ENCODE measurements at regions not wholly inside any gene's neighbourhood (a gene's known extent, or its start where the extent isn't known, plus 50 kb on each side); places are given as distances from the start of the nearest gene placed in this dataset.

DNA sequence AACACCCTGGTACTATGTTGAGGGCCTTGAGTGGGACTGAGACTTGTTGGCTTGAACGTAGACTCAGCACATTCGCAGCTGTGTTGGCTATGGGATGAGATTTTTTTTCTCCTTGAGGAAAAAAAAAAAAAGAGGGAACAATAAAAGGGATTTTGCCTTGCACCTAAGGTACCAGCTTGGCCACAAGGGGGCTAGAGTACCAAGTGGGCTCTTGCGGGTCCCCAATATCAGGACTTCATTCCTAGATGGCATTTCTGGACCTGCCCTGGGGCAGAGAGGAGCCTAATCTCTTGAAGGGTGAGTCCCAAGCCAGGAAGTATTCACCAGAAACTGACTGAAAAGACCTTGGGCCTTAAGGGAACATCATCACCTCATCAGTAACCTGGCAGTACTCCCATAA lies 1083.6 kb upstream of the PHF14 start:
- no peak for DNase-seq

GRCh38 chr7:9891056-9891455 lies 1082.6 kb upstream of the PHF14 start:
- DNase-seq: no peak

DNA sequence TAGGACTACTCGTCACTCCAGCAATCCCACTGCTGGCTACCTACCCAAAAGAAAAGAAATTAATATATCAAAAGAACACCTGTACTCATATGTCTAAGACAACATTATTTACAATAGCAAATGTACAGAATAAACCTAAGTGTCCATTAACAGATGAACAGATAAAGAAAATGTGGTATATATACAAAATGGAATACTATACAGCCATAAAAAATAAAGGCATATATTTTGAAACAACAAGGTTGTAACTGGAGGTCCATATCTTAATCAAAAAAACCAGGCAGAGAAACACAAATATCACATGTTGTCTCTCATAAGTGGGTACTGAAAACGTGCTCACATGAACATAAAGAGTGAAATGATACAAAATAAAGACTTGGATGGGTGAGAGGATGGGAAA lies 1073.3 kb upstream of the PHF14 start:
- no peak for DNase-seq

DNA sequence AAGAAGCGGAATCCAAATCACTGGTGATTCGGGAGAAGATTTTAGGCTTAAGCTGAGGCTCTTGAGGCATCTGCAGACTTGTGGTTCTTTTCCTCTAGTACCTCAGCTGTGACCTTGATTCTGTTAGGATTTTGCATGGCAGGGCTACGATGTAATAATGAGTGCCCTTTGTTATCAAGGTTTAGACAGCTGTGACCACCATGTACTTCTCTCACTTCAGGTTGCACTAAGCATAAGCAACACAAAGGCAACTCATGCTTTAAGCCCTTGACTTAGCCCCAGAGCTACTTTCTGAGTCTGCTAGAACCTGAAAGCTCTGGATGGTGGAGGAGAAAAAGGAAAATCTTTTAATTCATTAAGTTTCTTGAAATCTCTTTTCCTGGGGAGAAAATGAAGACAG lies 1052.3 kb upstream of the PHF14 start:
- no peak for DNase-seq

DNA sequence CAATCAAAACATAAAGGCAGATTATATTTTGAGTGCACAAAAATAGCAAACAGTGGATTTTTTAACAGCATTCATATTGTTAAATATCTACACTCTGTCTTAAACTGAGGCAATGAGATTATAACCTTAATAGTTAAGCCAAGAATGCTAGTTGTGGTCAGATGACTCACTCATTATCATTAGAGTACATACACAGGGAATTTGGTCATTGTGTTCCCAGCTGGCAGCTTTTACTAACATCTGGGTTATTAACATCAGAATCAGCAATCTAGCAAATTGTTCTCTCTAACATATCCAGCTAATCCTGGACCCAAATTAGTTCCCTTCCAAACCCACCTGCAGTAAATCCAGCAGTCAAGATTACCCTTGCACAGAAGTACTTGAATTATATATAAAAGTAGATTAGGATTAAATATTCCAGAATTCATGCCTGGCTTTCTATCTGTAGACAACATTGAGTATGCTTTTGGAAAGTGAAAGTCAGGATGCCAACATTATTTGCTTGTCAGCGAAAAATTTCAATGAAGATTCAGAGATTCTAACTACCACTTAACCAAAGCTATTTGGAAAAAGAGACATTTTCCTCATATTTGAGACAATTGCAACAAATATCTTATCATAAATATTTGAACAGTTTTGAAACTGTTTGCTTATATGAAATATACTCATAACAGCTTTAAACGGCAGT lies 1035.6 kb upstream of the PHF14 start:
- no peak for DNase-seq

DNA sequence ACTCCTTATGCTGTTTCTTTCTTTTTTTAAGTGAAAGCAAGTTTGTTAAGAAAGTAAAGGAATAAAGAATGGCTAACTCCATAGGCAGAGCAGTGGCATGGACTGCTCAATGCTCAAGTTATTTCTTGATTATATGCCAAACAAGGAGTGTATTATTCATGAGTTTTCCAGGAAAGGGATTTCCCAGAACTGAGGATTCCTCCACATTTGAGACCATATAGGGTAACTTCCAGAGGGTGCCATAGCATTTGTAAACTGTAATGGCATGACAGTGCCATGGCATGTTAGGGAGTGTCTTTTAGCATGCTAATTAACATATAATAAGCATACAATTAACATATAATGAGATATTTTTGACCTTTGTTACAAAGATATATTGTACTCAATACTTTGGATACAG lies 1034.5 kb upstream of the PHF14 start:
- no peak for DNase-seq

DNA sequence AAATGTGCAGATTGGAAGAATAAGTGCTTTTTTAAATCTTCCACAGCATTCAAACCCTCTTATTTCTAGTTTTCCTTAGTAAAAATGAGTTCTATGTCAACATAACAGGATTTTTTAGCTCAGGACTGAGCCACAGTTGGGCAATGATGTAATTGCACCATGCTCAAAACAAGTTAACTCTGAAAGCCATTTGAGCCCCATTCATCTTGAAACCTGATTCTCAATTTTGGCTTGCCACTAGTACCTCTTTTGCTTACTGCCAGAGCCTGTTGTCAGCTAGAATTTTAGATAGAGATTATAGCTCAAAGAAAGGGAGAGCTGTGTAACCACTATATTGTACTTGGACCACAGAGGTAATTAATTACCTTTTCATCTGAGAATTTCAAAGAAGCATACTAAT lies 1028.5 kb upstream of the PHF14 start:
- DNase-seq: no peak

GRCh38 chr7:9945857-9946256 lies 1027.8 kb upstream of the PHF14 start:
- DNase-seq: no peak

DNA sequence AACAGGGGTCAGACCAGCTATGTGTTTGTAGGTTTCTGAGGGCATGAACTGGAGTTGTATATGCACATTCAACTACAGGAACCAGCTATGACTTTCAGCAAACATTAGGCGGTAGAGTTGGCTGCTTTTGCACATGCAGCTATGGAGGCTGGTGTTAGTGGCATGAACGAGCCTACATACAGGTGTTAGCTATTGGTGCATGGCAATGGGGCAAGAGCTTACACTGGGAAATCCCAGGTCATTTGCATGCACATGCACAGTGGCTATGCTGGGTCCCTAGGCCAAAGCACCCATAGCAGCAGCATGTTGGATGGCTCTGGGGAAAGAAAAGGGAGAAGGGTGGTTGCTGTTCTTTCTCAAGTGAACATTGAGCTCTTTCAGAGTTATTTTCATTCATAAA lies 1018.5 kb upstream of the PHF14 start:
- no peak for DNase-seq

GRCh38 chr7:9958486-9958885 lies 1015.2 kb upstream of the PHF14 start:
- DNase-seq: no peak

DNA sequence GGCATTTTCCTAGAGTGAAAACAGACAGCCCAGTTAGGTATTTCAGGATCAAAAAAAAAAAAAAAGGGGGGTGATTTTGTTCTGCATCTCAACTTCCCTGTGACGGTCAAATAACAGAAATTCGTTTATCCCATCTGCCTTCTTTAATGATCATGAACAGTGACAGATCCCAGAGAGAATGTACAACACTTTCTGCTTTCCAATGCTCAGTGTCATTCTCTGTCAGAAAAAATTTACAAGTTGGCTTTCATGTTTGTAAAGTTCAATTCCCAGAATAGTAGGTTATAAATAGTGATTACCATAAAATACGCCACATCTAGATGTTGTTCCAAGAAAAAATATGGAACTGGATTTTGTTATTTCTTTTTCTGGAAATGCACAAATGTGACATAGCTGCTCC lies 1013.2 kb upstream of the PHF14 start:
- DNase-seq: no peak

GRCh38 chr7:9961161-9961922 lies 1012.3 kb upstream of the PHF14 start:
- no peak for DNase-seq

DNA sequence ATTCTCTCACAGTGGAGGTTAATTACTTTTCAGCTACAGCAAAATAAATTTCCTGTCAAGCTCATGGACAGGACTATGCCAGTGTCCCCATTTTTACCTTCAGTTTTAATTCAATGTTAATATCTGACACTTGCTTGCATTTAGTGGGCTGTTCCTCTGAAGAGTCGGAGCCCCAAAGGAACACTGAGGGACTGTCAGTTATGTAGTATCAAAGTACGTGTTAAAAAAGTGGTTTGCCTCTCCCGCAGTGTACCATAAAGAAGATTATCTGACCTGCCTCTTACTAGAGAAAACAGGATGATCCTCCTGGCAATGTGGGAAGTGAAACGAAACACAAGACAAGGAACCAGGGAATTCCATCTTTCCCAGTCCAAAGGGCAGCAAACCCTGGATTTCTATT lies 1010.9 kb upstream of the PHF14 start:
- DNase-seq: no peak

- DNase-seq: no peak
These were observed 995.3 kb upstream of the PHF14 start for GRCh38 chr7:9978106-9979064.

DNA sequence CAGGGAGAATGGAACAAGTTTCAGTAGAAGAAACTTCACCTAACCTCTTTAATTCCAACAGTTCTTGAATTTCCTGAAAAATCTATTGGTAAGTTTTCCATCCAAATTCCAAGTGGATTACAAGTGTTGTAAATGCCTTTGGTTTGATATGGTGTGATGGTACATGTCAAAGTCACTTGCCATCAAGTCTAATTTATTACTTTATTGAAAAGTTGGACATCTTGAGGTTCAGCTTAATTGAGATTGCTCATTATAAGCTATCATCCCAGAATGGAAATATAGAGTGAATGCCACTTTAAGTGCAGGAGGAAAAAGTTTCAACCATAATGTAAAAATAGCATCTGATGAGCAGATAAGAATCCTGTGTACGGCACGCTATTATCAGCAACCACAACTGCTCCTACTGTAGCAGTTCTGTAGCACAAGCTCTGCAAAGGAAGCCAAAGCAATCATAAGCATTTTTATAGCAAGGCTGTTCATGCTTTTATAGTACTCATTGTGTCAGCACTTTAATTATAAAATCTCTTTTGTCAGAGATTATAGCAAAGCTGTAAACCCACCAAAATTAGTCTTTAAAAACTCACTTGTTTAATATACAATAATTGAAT lies 991.8 kb upstream of the PHF14 start:
- DNase-seq: no peak

DNA sequence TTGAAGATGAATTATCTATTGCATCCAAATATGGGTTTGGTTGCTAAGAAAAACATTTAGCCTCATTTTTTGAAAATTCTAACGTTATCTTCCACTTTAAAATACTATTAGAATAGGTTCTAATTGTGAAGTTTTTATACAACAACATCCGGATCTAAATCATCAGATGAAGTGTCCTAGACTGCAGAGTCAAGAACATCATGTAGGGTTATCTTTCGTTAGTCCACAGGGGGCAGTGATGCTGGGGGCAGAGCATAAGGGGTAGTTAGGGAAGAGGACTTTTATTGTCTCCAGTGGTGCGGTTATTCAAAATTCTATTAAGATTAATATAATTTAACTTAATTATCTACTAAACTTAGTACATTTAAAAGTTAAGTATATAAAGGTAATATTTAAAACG lies 990.6 kb upstream of the PHF14 start:
- no peak for DNase-seq

GRCh38 chr7:10015687-10016086 lies 958.0 kb upstream of the PHF14 start:
- no peak for DNase-seq

DNA sequence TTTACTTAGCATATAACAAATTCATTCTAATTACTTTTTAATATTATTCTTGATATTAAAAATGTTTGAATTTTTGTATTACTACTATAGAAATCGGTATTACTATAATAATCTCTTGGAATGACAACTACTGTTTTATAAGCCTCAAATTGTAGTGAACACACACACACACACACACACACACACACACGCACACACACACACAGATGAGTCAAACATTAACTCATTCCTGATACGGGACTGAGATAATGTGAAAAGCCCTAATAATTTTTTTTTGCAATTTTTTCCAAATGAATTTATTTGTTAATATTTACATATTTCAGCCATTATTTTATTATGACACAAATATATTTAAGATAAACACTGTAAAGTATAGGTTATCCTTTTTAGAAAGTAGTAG lies 951.2 kb upstream of the PHF14 start:
- DNase-seq: no peak

DNA sequence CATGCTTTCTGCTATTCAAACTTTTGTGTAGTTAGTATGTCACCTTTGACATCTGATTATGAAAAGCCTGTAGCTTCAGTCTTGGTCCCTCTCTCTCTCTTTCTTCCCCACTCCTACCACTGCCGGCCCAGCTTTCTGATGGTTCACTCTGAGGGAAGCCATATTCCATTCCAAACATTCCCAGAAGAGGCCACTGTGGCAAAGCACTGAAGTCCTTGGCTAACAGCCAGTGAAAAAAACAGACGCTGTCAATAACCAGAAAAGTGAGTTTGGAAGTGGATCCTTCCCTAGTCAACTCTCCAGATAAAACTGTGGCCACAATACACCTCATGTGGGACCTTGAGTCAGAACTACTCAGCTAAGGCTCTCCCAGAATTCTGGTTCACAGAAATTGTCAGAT lies 950.7 kb upstream of the PHF14 start:
- DNase-seq: no peak

DNA sequence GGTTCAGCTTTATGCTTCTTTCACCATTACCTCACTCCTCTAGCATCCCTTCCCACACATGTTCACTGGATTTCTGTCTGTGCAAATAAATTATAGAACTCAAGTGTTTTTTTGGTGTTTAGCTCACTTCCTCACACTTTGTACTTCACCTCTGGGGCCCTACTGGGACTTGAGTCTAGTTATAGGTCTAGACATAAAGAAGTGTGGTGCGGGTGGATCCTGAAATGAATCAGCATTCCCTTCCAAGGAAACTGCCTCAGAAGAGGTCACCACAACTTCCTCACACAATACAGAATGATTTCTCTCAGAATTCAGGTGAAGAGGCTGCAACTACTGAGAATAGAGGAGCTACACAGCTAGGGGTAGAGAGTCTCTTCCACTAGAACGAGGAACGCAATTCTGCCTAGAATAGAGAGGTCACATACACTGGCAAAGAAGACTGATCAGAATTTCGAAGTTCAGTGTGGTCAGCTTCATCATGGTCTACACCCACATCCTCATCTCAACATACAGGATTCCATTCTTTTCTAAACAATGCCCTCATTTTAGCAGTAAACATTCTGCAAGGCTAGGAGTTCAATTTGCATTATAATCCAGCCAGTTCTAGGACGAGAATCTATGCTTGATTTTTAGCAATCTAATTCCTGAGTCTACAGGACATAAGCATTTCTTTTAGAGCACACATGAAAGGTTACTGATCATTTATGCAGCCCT lies 938.7 kb upstream of the PHF14 start:
- no peak for DNase-seq

DNA sequence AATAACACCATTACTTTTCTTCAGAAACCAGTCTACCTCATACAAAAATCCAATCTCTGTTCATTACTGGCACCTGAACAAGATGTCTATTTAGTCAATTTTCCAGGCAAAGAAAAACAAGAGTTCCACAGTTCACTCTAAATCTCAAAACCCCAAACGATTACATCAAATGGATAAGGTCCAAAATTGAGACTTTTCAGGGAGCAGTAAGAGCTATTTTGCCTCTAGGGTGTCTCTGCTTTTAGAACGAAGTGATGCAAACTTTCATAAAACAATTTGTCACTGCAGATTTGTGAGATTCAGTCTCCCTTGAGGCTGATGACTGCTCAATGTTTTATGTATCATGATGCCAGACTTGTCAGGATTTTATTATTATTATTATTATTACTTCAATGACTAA lies 937.0 kb upstream of the PHF14 start:
- DNase-seq: no peak

GRCh38 chr7:10038351-10038750 lies 935.3 kb upstream of the PHF14 start:
- DNase-seq: no peak

- DNase-seq: no peak
These were observed 933.0 kb upstream of the PHF14 start for GRCh38 chr7:10040674-10041073.

All from GF-D8 (cell line).